ENCODE measurements at regions not wholly inside any gene's neighbourhood (a gene's known extent, or its start where the extent isn't known, plus 50 kb on each side); places are given as distances from the start of the nearest gene placed in this dataset.

DNA sequence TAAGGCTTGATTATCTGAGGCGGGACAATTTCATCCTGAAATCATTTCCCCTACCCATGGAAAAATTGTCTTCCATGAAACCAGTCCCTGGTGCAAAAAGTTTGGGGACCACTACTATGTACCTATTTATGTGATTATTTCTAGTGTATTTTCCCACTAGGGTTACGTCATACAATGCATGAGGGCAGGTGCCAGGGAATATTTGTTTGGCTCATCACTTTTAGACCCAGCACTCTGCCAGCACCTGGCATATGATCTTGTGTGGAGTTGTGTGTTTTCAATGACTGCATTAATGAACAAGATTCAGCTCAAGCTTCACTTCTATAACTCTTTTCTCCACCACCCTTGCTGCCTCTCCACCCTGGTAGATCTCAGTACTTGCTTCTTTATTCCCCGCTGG lies 73.3 kb upstream of the TNKS2 start:
- DNase-seq (ENCODE audit: low spot score) = no peak
- no peak for ATAC-seq (ENCODE audit: low FRiP score)
- TF ChIP-seq, protein P1, sequence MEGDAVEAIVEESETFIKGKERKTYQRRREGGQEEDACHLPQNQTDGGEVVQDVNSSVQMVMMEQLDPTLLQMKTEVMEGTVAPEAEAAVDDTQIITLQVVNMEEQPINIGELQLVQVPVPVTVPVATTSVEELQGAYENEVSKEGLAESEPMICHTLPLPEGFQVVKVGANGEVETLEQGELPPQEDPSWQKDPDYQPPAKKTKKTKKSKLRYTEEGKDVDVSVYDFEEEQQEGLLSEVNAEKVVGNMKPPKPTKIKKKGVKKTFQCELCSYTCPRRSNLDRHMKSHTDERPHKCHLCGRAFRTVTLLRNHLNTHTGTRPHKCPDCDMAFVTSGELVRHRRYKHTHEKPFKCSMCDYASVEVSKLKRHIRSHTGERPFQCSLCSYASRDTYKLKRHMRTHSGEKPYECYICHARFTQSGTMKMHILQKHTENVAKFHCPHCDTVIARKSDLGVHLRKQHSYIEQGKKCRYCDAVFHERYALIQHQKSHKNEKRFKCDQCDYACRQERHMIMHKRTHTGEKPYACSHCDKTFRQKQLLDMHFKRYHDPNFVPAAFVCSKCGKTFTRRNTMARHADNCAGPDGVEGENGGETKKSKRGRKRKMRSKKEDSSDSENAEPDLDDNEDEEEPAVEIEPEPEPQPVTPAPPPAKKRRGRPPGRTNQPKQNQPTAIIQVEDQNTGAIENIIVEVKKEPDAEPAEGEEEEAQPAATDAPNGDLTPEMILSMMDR (IDR thresholded peaks at IDR 0.05) = no peak

DNA sequence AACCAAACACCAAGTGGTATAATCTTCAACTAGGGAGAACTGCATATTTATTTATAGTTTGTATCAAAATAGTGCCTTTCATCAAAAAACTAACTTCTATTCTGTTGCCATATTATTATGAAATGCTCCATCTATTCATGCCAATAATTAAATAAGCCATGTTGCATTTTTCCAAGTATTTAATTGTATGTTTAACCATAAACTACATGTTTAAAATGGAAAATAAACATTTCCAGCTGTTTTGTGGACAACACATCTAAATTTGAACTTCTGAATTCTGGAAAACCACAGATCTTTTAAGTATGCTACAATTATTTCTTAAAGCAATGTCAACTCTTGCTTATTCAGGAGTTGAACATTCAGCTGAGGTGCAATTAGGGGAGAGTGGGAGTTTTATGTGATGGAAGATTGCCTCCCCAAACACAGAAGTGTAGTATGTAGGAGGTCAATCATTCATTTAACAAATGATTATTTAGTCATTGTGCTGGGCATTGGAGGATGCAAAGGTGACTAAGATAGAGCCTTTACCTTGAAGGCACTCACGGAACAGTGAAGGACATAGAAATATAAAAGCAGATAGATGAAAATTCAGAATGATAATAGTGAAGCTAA lies 80.7 kb upstream of the PPP1R3C start:
- no peak for DNase-seq (ENCODE audit: low spot score)
- TF ChIP-seq, protein P1 (IDR thresholded peaks at IDR 0.05) = no peak
- no peak for ATAC-seq (ENCODE audit: low FRiP score)

DNA sequence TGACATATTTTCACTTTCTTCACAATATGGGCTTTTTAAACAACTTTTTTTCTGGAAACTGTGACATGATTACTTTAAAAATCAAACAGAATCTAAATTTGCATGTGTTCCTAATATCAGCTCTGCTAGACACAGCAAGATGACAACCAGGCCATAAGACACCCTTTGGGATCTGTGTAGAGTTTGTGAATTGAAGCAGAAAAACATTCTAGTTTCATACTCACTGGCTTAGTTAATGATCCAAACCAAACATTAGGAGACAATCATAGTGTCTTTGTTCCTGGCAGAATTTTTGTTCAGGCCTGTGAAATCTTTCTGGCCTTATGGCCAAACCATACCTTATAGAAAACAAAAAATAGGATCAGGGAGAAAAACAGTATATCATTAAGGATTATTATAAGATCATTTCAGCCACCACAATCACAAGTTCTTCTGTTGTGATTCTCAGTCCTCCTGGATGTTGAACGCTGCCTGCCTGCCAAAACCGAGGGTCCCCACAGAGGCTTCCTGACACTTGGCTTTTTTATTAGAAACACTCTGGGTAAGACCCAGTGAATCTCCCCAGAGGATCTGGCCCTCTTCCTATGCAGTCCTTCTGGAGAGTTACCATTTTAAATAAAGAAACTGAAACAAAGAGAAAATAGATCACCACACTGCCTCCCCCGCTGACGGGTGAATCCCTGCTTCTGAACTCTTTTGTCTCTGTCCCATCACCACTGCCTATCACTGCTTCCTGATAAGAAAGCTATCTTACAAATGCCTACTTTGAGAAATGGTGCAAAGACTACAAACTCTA lies 79.2 kb upstream of the PPP1R3C start:
- ATAC-seq (ENCODE audit: low FRiP score) (no peak), DNase-seq (ENCODE audit: low spot score) (no peak)
- TF ChIP-seq, protein P1 (IDR thresholded peaks at IDR 0.05) = no peak

DNA sequence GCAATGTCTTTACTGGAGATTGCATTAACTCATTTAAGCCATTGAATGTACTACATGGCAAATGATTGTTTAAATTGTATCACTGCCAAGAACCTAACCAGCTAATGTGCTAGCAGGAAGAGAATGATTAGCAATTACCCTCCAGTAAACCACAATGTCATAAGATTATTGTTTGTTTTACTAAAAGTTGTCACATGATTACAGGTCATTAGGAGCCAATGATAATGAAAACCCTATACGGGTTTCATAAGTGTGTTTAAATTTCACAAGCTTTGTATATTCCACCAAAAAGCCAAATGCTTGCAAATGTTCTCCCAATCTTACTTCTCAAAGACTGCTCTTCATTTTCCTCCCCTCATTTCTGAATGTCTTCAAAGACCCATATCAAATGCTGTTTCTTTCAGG lies 76.5 kb upstream of the PPP1R3C start:
- TF ChIP-seq, protein P1 (IDR thresholded peaks at IDR 0.05) = no peak
- ATAC-seq (ENCODE audit: low FRiP score) = no peak

DNA sequence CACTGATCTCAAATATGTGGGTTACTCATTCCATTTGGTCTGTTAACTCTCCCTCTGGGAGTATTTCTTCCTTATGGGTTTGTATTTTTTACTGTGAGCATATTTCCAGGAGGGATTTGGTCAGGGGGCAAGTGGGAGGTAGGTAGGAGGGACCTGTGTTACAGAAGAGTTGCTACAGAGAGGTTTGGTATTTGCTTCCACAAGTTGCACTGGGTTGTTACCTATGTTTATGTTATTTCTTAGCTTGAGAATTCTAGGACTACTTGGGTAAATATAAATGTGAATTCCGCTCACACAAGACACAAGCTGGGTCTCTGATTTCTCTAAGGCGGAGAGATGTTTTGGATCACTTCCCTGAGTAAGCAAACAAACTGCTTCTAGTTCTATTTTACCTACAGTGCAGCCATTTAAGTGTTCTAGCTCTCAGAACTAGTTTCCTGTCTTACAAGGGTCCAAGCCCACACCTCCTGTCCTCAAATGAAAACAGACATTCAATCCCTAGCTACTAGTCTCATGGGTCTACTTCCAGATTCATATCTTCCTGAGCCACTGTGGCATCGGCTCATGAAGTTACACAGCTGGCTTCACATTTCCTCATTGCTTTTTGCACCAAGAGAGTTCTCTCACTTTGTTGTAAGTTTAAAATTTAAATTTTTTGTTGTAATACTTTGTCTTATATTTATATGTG lies 75.4 kb upstream of the PPP1R3C start:
- no peak for ATAC-seq (ENCODE audit: low FRiP score)
- DNase-seq (ENCODE audit: low spot score) = no peak
- TF ChIP-seq, protein P1 (IDR thresholded peaks at IDR 0.05) = no peak

More for the DNA sequence above, 76.5 kb upstream of the PPP1R3C start:
- DNase-seq (ENCODE audit: low spot score) = no peak

DNA sequence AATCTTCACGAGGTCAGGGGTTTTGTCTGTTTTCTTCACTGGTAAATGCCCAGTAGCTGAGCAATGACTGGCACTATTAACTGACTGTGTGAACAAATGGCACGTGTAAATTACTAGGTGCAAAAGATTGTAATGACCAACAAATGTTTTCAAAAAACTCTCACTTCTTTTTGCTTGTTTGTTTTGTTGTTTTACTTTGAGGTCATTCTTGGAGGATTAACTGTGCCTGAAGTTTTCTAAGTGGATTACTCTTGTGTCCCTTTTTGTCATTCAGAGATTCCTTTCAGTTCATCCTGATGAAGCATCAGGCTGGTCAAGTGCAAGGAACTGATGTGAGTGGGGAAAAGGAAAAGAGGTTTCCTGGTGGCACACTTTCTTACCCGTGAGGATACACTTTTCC lies 74.4 kb upstream of the PPP1R3C start:
- no peak for ATAC-seq (ENCODE audit: low FRiP score)
- DNase-seq (ENCODE audit: low spot score) = no peak
- TF ChIP-seq, protein P1 (IDR thresholded peaks at IDR 0.05) = no peak
